HG03135 (cell line): ENCODE measurements at regions not wholly inside any gene's neighbourhood (a gene's known extent, or its start where the extent isn't known, plus 50 kb on each side); places are given as distances from the start of the nearest gene placed in this dataset.

Experiments used
- ATAC-seq: cut with Tn5 transposase; IDR thresholded peaks from one replicate; pipeline ENCODE4 v1.9.1; 2021; ENCODE audit warnings: mild to moderate bottlenecking, moderate library complexity; ENCODE audit not compliant: unreplicated experiment

DNA sequence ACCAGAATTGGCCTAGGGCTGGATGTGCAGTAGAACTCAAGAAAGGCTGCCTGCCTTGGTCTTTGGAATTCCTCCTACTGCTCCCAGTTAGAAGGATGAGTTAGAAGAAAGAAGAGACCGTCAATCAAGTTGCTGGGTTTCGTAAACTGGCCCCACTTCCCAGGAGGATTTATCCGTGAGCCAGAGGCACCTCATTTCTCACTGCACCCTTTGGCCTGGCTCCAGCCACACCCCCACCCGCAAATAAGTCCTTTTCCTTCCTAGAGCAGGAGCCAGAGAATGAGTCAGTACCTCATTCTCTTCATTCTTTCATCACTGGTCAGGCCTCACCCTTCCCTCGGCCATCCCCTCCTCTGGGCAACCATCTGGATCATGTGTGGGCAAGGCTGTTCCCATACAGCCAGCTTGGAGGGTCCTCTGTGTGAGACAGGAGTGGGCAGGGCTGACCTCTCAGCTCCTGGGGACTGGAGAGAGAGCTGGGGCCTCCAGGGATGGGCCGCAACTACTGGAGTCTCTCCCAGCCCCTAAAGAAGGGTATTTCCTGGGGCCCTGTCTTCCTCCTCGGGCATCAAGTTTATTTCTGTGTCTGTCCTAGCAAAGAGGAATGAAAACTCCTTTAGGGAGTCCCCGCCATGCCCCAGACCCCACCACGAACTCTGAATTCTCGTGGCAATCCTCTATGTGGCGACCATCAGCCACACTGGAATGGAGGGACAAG lies 87.2 kb upstream of the DUSP5 start:
- ATAC-seq, result no peak

- no peak for ATAC-seq
Observed at GRCh38 chr10:110411047-110411410, 86.7 kb upstream of the DUSP5 start.

DNA sequence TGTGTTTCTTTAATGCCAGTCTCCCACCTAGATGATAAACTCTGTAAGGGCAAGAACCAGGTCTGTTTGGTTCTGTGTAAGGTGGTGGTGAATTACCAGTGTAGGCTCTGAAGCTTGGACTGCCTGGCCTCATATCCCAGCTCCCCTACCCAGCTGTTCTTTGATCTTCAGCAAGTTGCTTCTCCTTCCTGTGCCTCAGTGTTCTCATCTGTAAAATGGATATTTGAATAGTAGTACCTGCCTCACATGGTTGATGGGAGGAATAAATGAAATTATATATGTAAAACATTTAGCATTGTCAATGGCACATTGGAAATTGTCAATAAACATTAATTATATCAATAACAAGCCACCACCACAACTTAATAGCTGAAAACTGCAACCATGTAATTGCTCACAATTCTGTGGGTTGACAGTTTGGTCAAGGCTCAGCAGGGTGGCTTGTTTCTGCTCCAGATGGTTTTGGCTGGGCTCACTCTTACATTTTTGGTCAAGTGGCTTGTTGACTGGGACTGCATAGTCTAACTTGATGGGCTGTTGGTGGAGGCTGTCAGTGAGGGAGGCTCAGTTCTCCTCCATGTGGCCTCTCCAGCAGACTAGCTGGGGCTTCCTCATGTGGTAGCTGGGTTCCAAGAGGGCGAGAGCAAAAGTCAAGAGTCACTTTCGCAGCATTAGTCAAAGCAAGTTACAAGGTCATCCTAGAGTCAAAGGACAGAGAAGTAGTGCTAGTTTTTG lies 84.5 kb upstream of the DUSP5 start:
- ATAC-seq, result no peak

GRCh38 chr10:110413903-110414547 lies 83.7 kb upstream of the DUSP5 start:
- ATAC-seq, result peak; percentile 22

GRCh38 chr10:110414548-110415309 lies 83.0 kb upstream of the DUSP5 start:
- ATAC-seq, result peak; percentile 78

- ATAC-seq, result no peak
Observed at GRCh38 chr10:110415809-110416208, 81.9 kb upstream of the DUSP5 start.

DNA sequence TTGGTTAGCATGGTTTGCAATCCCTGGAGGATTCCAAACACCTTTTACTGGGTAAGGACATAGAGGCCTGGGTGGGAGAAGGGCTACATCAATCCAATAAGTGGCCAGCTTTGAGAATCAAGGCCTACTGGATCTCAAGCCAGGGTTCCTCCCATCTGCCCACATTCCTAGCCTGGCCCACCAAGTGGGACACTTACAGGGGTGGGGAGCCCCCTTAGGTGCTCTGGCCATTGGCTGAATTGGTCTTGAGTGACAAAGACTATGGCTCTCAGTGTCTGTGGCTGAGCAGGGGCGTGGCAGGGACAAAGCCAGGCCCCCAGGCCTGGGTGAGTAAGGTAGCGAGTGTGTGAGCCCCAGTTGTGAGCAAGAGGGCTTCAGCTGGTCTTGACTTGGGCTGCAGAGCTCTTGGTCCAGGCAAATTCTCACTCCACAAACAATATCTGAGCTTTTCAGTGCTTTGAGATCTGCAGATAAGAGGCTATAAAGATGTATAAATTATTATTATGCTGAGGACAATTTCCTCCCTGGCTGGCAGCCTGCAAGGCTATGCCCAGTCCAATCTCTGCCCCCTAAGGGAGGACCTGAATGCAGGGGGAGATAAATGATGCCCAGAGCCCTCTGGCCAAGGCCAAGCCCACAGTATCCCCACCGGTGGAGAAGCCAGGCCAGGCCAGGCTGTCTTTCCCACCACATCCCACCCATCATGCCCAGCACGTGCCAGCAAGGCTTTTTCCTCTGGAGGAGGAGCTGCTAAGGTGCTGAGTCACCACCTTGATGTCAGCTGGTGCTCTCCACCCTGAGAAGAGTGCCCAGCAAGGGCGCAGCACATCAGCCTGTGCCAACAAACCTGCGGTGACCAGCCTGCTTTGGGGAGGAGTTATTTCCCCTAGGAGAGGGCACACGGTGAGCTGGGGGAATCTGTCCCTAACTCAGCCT lies 80.7 kb upstream of the DUSP5 start:
- no peak for ATAC-seq

- no peak for ATAC-seq
Observed at GRCh38 chr10:110418218-110418617, 79.5 kb upstream of the DUSP5 start.

GRCh38 chr10:110419265-110419664 lies 78.4 kb upstream of the DUSP5 start:
- ATAC-seq, result no peak

- ATAC-seq, result no peak
Observed at GRCh38 chr10:110420401-110421193, 77.1 kb upstream of the DUSP5 start.

- no peak for ATAC-seq
Observed at GRCh38 chr10:110421512-110422138, 76.1 kb upstream of the DUSP5 start.

GRCh38 chr10:110422548-110422947 lies 75.2 kb upstream of the DUSP5 start:
- ATAC-seq, result no peak

DNA sequence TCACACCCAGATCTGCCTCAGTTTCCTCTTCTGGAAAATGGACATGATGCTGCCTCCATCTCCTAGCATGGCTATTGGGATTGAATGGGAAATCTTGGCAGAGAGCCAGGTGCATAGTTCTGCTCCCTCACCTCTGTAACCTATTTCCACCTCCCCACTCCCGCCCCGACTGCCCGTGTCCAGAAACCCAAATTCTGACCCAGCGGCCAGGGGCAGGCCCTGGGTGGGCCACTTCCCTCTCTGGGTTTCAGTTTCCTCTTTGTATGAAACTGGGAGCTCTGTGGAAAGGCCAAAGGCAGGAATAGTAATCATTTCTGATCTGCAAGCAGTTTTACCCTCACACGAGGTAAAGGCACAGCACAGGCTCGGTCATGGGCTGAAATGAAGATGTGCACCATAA lies 74.1 kb upstream of the DUSP5 start:
- no peak for ATAC-seq

GRCh38 chr10:110425684-110426293 lies 71.9 kb upstream of the DUSP5 start:
- ATAC-seq, result peak; percentile 87

- no peak for ATAC-seq
Observed at GRCh38 chr10:110426294-110427181, 71.2 kb upstream of the DUSP5 start.

DNA sequence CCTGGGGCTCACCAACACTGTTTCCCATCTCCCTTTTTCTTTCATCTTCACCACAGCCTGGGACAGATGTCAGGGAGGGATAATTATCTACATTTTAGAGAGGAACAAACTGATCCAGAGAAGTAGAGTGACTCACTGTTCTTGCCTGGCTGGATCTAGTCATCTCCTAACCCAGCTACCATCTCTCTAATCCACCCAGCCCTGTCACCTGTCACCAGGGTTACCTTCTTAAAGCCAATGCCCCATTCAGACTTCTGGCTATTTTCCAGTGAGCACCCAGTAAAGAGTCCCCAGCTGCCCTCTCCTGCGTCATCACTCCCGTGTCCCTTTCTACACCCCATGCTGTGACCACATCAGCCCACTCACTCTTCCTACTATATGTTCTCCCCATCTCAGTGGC lies 68.4 kb upstream of the DUSP5 start:
- no peak for ATAC-seq
